MM.1S (cell line): ENCODE measurements at regions not wholly inside any gene's neighbourhood (a gene's known extent, or its start where the extent isn't known, plus 50 kb on each side); places are given as distances from the start of the nearest gene placed in this dataset.
"Not testable (repeated sequence)": the region's sequence is repeated elsewhere in the genome, so short reads cannot be mapped to it uniquely, and the experiment has no call there.

Source experiments
- DNase-seq: peaks from one replicate; pipeline ENCODE4 v3.0.0-alpha.2; 2015
- H2AFZ ChIP-seq: fragments of 300-600 bp; sonication (generic); 2 replicates; pipeline ENCODE4 v1.6.0; 2016; ENCODE audit warnings: antibody characterized with exemption, low read length
- H3F3A ChIP-seq: fragments of 300-600 bp; sonication (generic); 2 replicates; pipeline ENCODE4 v1.6.1; 2016; ENCODE audit warnings: mild to moderate bottlenecking, antibody characterized with exemption, low read length, moderate library complexity, mixed read lengths; ENCODE audit not compliant: insufficient read depth
- H3K27ac ChIP-seq: fragments of 300-600 bp; sonication (generic); 2 replicates; pipeline ENCODE4 v1.5.1; 2016; ENCODE audit warnings: mild to moderate bottlenecking, low read length
- H3K27me3 ChIP-seq: fragments of 300-600 bp; sonication (generic); replicated peaks from 2 replicates; pipeline ENCODE4 v1.6.0; 2016; ENCODE audit warnings: low read length; ENCODE audit not compliant: insufficient read depth
- H3K36me3 ChIP-seq: fragments of 300-600 bp; sonication (generic); replicated peaks from 2 replicates; pipeline ENCODE4 v1.6.1; 2016; ENCODE audit warnings: mild to moderate bottlenecking, low read length, mixed read lengths; ENCODE audit not compliant: insufficient read depth
- H3K4me1 ChIP-seq: fragments of 300-600 bp; sonication (generic); 2 replicates; pipeline ENCODE4 v1.6.1; 2016; ENCODE audit warnings: low read length, mixed read lengths
- H3K4me2 ChIP-seq: fragments of 300-600 bp; sonication (generic); 2 replicates; pipeline ENCODE4 v1.6.0; 2016; ENCODE audit warnings: low read depth, low read length
- H3K4me3 ChIP-seq: fragments of 300-600 bp; sonication (generic); 2 replicates; pipeline ENCODE4 v1.5.1; 2016; ENCODE audit warnings: low read length, mixed read lengths
- H3K79me2 ChIP-seq: fragments of 300-600 bp; sonication (generic); 2 replicates; pipeline ENCODE4 v1.6.1; 2016; ENCODE audit warnings: mixed run types, low read length, mixed read lengths
- H3K9ac ChIP-seq: fragments of 300-600 bp; sonication (generic); 2 replicates; pipeline ENCODE4 v1.6.1; 2016; ENCODE audit warnings: low read length, mixed read lengths
- H3K9me2 ChIP-seq: fragments of 300-600 bp; sonication (generic); replicated peaks from 2 replicates; pipeline ENCODE4 v1.6.1; 2016; ENCODE audit warnings: mild to moderate bottlenecking, low read length, mixed read lengths; ENCODE audit not compliant: insufficient read depth
- H3K9me3 ChIP-seq: fragments of 300-600 bp; sonication (generic); replicated peaks from 2 replicates; pipeline ENCODE4 v1.6.1; 2016; ENCODE audit warnings: mild to moderate bottlenecking, low read length, mixed read lengths; ENCODE audit not compliant: insufficient read depth
- H4K20me1 ChIP-seq: fragments of 300-600 bp; sonication (generic); 2 replicates; pipeline ENCODE4 v1.6.1; 2016; ENCODE audit warnings: mild to moderate bottlenecking, low read length, moderate library complexity, mixed read lengths; ENCODE audit not compliant: insufficient read depth

DNA sequence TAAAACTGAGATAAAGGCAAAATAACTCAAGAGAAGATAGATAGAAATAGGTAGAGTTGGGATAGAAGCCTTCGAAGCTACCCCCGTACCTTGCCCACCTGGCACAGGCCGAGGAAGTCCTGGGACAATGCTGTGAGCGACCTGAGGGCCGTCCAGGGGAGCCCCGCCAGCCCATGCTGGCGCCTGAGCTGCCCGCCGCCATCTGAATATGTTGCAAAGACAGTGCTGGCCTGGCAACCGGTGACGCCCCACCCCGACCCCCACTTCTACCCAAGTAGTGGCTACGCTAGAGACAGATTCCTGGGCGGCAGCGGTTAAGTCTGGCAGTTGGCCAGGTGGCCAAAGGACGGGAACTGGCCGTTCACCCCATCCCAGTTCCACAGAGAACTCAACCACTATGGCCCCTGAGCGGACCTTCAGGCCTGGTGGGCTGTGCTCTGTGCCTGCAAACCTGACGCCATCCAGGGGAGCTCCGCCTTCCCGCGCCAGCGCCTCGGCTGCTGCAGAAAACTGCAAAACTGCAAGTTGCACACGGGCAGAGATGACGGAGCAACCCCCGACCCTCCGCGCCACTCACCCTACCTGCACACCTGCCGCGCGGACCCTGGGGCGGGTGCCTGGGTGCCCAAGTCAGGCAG, 866.2 kb downstream of the SPATA31A1 start:
- not testable (repeated sequence) for H3K4me3 ChIP-seq, H3K4me2 ChIP-seq, DNase-seq, H3K36me3 ChIP-seq, H3K9me2 ChIP-seq, H3K9me3 ChIP-seq, H3K27me3 ChIP-seq, H2AFZ ChIP-seq, H3K9ac ChIP-seq, H3F3A ChIP-seq, H3K79me2 ChIP-seq, H3K27ac ChIP-seq, H4K20me1 ChIP-seq, H3K4me1 ChIP-seq

DNA sequence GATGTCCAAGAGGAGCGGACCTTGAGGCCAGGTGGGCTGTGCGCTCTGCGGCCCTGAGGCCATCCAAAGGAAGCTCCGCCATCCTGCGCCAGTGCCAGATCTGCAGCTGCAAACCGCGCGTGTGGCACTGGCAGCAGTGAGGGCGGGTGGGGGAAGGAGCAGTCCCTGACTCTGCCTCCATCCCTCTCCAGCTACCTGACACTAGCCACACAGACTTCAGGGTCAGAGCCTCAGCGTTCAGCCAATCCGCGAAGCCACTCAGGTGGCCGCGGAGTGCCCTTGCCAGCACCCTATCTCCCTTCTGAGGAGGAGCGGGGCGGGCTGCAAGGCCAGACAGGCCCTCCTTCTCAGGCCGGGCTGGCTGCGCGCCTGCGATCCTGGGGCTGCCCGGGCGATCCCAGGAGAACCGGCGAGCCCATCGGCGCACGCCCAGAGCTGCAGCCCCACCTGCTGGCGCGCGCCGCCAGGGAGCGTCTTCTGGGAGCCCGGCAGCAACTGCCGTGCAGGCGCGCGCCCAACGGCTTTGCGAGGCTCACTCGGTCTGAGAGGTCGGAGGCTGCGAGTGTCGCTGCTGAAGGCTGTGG, 867.2 kb downstream of the SPATA31A1 start:
- not testable (repeated sequence) for H3K4me1 ChIP-seq, H3F3A ChIP-seq, H3K27ac ChIP-seq, H3K36me3 ChIP-seq, H3K9ac ChIP-seq, H3K9me3 ChIP-seq, H3K79me2 ChIP-seq, DNase-seq, H3K27me3 ChIP-seq, H3K4me2 ChIP-seq, H3K9me2 ChIP-seq, H3K4me3 ChIP-seq, H4K20me1 ChIP-seq, H2AFZ ChIP-seq

- not testable (repeated sequence) for H4K20me1 ChIP-seq, H3K4me3 ChIP-seq, H3K9ac ChIP-seq, H3K9me2 ChIP-seq, H3K79me2 ChIP-seq, H2AFZ ChIP-seq, H3K4me1 ChIP-seq, H3F3A ChIP-seq, H3K4me2 ChIP-seq, H3K36me3 ChIP-seq, DNase-seq, H3K27ac ChIP-seq, H3K9me3 ChIP-seq, H3K27me3 ChIP-seq
Observed at GRCh38 chr9:40223353-40223752, 867.9 kb downstream of the SPATA31A1 start.
